ENCODE measurements at regions not wholly inside any gene's neighbourhood (a gene's known extent, or its start where the extent isn't known, plus 50 kb on each side); places are given as distances from the start of the nearest gene placed in this dataset.

GRCh38 chr12:97994746-97995484 lies 520.5 kb upstream of the TMPO start:
- no peak for DNase-seq

GRCh38 chr12:97995559-97995958 lies 519.8 kb upstream of the TMPO start:
- no peak for DNase-seq

- DNase-seq = no peak
These were observed 514.0 kb upstream of the TMPO start for GRCh38 chr12:98001430-98001829.

GRCh38 chr12:98002887-98003493 lies 512.4 kb upstream of the TMPO start:
- DNase-seq = peak; percentile 17

- no peak for DNase-seq
These were observed 507.4 kb upstream of the TMPO start for GRCh38 chr12:98007963-98008362.

- DNase-seq = no peak
These were observed 501.8 kb upstream of the TMPO start for GRCh38 chr12:98013560-98013959.

GRCh38 chr12:98018836-98019235 lies 496.6 kb upstream of the TMPO start:
- no peak for DNase-seq

GRCh38 chr12:98020376-98020775 lies 495.0 kb upstream of the TMPO start:
- DNase-seq = no peak

GRCh38 chr12:98022961-98023360 lies 492.4 kb upstream of the TMPO start:
- no peak for DNase-seq

GRCh38 chr12:98037401-98038140 lies 477.8 kb upstream of the TMPO start:
- DNase-seq = no peak

GRCh38 chr12:98042668-98043067 lies 472.7 kb upstream of the TMPO start:
- no peak for DNase-seq

- no peak for DNase-seq
These were observed 470.0 kb upstream of the TMPO start for GRCh38 chr12:98045395-98045794.

- no peak for DNase-seq
These were observed 467.1 kb upstream of the TMPO start for GRCh38 chr12:98048326-98048725.

- DNase-seq = no peak
These were observed 462.2 kb upstream of the TMPO start for GRCh38 chr12:98053202-98053601.

GRCh38 chr12:98057701-98058100 lies 457.7 kb upstream of the TMPO start:
- no peak for DNase-seq

GRCh38 chr12:98058213-98058612 lies 457.2 kb upstream of the TMPO start:
- no peak for DNase-seq

GRCh38 chr12:98058838-98059237 lies 456.6 kb upstream of the TMPO start:
- DNase-seq = no peak

- no peak for DNase-seq
These were observed 455.6 kb upstream of the TMPO start for GRCh38 chr12:98059659-98060343.

- DNase-seq = no peak
These were observed 455.0 kb upstream of the TMPO start for GRCh38 chr12:98060411-98060810.

- no peak for DNase-seq
These were observed 452.7 kb upstream of the TMPO start for GRCh38 chr12:98062464-98063245.

- DNase-seq = no peak
These were observed 450.9 kb upstream of the TMPO start for GRCh38 chr12:98064501-98064900.

GRCh38 chr12:98067795-98068194 lies 447.6 kb upstream of the TMPO start:
- DNase-seq = no peak

GRCh38 chr12:98073610-98074009 lies 441.8 kb upstream of the TMPO start:
- DNase-seq = peak; percentile 0
